AG04450 (cell line): ENCODE measurements at regions not wholly inside any gene's neighbourhood (a gene's known extent, or its start where the extent isn't known, plus 50 kb on each side); places are given as distances from the start of the nearest gene placed in this dataset.
A peak's percentile ranks its signal among the peaks of the same experiment; 100 is the strongest.

Source experiments
- CTCF ChIA-PET: fragments of 300-600, 350-600 bp; formaldehyde crosslinking; extraction: SDS; loops from one replicate; lab custom pipeline; 2022; ENCODE audit warnings: antibody characterized with exemption, inconsistent platforms; lab: Charles Lee
- POLR2A ChIA-PET: fragments of 350-600 bp; formaldehyde crosslinking; extraction: SDS; loops from one replicate; lab custom pipeline; 2021; ENCODE audit warnings: antibody characterized with exemption, inconsistent platforms; lab: Yijun Ruan, JAX
- DNase-seq: peaks from one replicate; pipeline ENCODE4 v3.0.0-alpha.2; 2011; ENCODE audit warnings: low read depth, low spot score
- H3K27ac ChIP-seq: one replicate; pipeline ENCODE4 v1.5.1; 2012; ENCODE audit warnings: low read depth, low read length, control low read depth
- H3K27me3 ChIP-seq: one replicate; pipeline ENCODE4 v1.6.0; 2012; ENCODE audit warnings: low read length; ENCODE audit not compliant: control insufficient read depth, insufficient read depth
- H3K4me3 ChIP-seq: 2 replicates; pipeline ENCODE4 v1.5.1; 2011; ENCODE audit warnings: mild to moderate bottlenecking, low read depth, low read length, control low read depth
- H3K9me3 ChIP-seq: 2 replicates; pipeline ENCODE4 v1.5.1; 2012; ENCODE audit warnings: low read length; ENCODE audit not compliant: control insufficient read depth, insufficient read depth
- CTCF ChIP-seq: IDR thresholded peaks from 2 replicates; pipeline ENCODE4 v1.5.1; 2011; ENCODE audit warnings: low read depth, low read length, control low read depth, inconsistent platforms

GRCh38 chr6:14506656-14507246 is 389.2 kb downstream of the CD83 start:
- Histone ChIP-seq H3K9me3 (no peaks in the 10 kb centered on the region), H3K27ac (no peak overlapping the region), H3K27me3 (no peaks in the 10 kb centered on the region), H3K4me3 (no peak overlapping the region)
- DNase-seq: no peak
- ChIA-PET CTCF (no interaction called here), POLR2A (no interaction called here)
- TF ChIP-seq CTCF: no peak

GRCh38 chr6:14509120-14509519 is 391.5 kb downstream of the CD83 start:
- Histone ChIP-seq H3K4me3 (no peak overlapping the region), H3K27ac (no peak overlapping the region), H3K27me3 (no peaks in the 10 kb centered on the region), H3K9me3 (no peaks in the 10 kb centered on the region)
- POLR2A ChIA-PET: no interaction called here
- CTCF ChIA-PET: no interaction called here
- TF ChIP-seq CTCF: no peak
- DNase-seq: no peak

- no peak for TF ChIP-seq CTCF
Measured at GRCh38 chr6:14510038-14510437, 392.5 kb downstream of the CD83 start.

GRCh38 chr6:14511061-14511586 is 393.6 kb downstream of the CD83 start:
- ChIA-PET POLR2A (no interaction called here), CTCF (no interaction called here)
- no peak overlapping the region for H3K27ac ChIP-seq
- no peak for TF ChIP-seq CTCF
- H3K9me3 ChIP-seq: no peaks in the 10 kb centered on the region
- no peaks in the 10 kb centered on the region for H3K27me3 ChIP-seq
- no peak overlapping the region for H3K4me3 ChIP-seq
- DNase-seq: no peak

More at GRCh38 chr6:14510038-14510437, 392.5 kb downstream of the CD83 start:
- Histone ChIP-seq H3K4me3 (no peak overlapping the region), H3K27ac (no peak overlapping the region), H3K27me3 (no peaks in the 10 kb centered on the region), H3K9me3 (no peaks in the 10 kb centered on the region)
- POLR2A ChIA-PET: no interaction called here
- DNase-seq: no peak
- CTCF ChIA-PET: no interaction called here

- POLR2A ChIA-PET: interaction anchor here (0.6 kb wide), 1 partner anchor 259 kb away, joined by 4 read pairs; no protein-coding TSS in a partner anchor
- CTCF ChIA-PET: no interaction called here
- Histone ChIP-seq H3K4me3 (no peak overlapping the region), H3K27me3 (no peaks in the 10 kb centered on the region), H3K27ac (peak overlapping the region; percentile 1), H3K9me3 (no peaks in the 10 kb centered on the region)
- TF ChIP-seq CTCF: no peak
- DNase-seq: no peak
Measured at GRCh38 chr6:14512246-14512645, 394.7 kb downstream of the CD83 start.
